ENCODE measurements at regions not wholly inside any gene's neighbourhood (a gene's known extent, or its start where the extent isn't known, plus 50 kb on each side); places are given as distances from the start of the nearest gene placed in this dataset.

- Histone ChIP-seq H3K36me3 (ENCODE audit: control insufficient read depth, insufficient read depth, low read length) (no peaks in the 10 kb centered on the region), H3K4me3 (ENCODE audit: low read depth, low read length) (no peak overlapping the region), H3K27me3 (ENCODE audit: control insufficient read depth, insufficient read depth, low read length) (no peaks in the 10 kb centered on the region)
- FAIRE-seq (no peak), DNase-seq (ENCODE audit: low read depth) (no peak)
- TF ChIP-seq, protein P1, sequence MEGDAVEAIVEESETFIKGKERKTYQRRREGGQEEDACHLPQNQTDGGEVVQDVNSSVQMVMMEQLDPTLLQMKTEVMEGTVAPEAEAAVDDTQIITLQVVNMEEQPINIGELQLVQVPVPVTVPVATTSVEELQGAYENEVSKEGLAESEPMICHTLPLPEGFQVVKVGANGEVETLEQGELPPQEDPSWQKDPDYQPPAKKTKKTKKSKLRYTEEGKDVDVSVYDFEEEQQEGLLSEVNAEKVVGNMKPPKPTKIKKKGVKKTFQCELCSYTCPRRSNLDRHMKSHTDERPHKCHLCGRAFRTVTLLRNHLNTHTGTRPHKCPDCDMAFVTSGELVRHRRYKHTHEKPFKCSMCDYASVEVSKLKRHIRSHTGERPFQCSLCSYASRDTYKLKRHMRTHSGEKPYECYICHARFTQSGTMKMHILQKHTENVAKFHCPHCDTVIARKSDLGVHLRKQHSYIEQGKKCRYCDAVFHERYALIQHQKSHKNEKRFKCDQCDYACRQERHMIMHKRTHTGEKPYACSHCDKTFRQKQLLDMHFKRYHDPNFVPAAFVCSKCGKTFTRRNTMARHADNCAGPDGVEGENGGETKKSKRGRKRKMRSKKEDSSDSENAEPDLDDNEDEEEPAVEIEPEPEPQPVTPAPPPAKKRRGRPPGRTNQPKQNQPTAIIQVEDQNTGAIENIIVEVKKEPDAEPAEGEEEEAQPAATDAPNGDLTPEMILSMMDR (IDR thresholded peaks at IDR 0.05; ENCODE audit: insufficient read depth, low read length, severe bottlenecking) = no peak
Observed at GRCh38 chr16:59596693-59597092, 862.6 kb upstream of the GOT2 start.

GRCh38 chr16:59593194-59593661, 859.1 kb upstream of the GOT2 start:
- TF ChIP-seq, protein P1 (IDR thresholded peaks at IDR 0.05; ENCODE audit: insufficient read depth, low read length, severe bottlenecking) = no peak
- FAIRE-seq (no peak), DNase-seq (ENCODE audit: low read depth) (peak; percentile 2)
- Histone ChIP-seq H3K36me3 (ENCODE audit: control insufficient read depth, insufficient read depth, low read length) (no peaks in the 10 kb centered on the region), H3K4me3 (ENCODE audit: low read depth, low read length) (no peak overlapping the region), H3K27me3 (ENCODE audit: control insufficient read depth, insufficient read depth, low read length) (no peaks in the 10 kb centered on the region)

- Histone ChIP-seq H3K4me3 (ENCODE audit: low read depth, low read length) (no peak overlapping the region), H3K36me3 (ENCODE audit: control insufficient read depth, insufficient read depth, low read length) (no peaks in the 10 kb centered on the region), H3K27me3 (ENCODE audit: control insufficient read depth, insufficient read depth, low read length) (no peaks in the 10 kb centered on the region)
- DNase-seq (ENCODE audit: low read depth) (no peak), FAIRE-seq (no peak)
- TF ChIP-seq, protein P1 (IDR thresholded peaks at IDR 0.05; ENCODE audit: insufficient read depth, low read length, severe bottlenecking) = no peak
Observed at GRCh38 chr16:59591480-59591879, 857.4 kb upstream of the GOT2 start.

GRCh38 chr16:59590845-59591244, 856.7 kb upstream of the GOT2 start:
- FAIRE-seq = no peak
- TF ChIP-seq, protein P1 (IDR thresholded peaks at IDR 0.05; ENCODE audit: insufficient read depth, low read length, severe bottlenecking) = no peak
- H3K36me3 ChIP-seq (ENCODE audit: control insufficient read depth, insufficient read depth, low read length) = no peaks in the 10 kb centered on the region
- H3K27me3 ChIP-seq (ENCODE audit: control insufficient read depth, insufficient read depth, low read length) = no peaks in the 10 kb centered on the region
- no peak for DNase-seq (ENCODE audit: low read depth)
- no peak overlapping the region for H3K4me3 ChIP-seq (ENCODE audit: low read depth, low read length)

DNA sequence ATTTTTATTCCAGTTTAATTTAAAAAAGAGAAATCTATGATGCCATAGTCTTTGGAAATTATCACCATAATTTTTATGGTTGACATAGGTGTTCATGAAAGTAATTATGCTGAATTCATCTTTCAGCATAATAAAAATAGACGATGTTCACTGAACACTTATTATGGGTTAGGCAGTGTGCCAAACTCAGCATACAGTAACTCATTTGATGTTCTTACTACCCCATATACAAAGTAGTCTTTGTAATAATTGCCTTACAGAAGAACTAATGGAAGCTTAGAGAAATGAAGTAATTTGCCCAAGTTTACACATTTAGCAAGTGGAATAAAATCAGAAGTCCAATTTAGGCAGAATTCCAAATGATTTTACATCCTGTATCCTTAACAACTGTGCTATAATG, 852.2 kb upstream of the GOT2 start:
- DNase-seq (ENCODE audit: low read depth) (no peak), FAIRE-seq (no peak)
- H3K4me3 ChIP-seq (ENCODE audit: low read depth, low read length) = no peak overlapping the region
- TF ChIP-seq, protein P1 (IDR thresholded peaks at IDR 0.05; ENCODE audit: insufficient read depth, low read length, severe bottlenecking) = no peak
- no peaks in the 10 kb centered on the region for H3K36me3 ChIP-seq (ENCODE audit: control insufficient read depth, insufficient read depth, low read length)
- no peaks in the 10 kb centered on the region for H3K27me3 ChIP-seq (ENCODE audit: control insufficient read depth, insufficient read depth, low read length)

- Histone ChIP-seq H3K36me3 (ENCODE audit: control insufficient read depth, insufficient read depth, low read length) (no peaks in the 10 kb centered on the region), H3K27me3 (ENCODE audit: control insufficient read depth, insufficient read depth, low read length) (no peaks in the 10 kb centered on the region), H3K4me3 (ENCODE audit: low read depth, low read length) (no peak overlapping the region)
- TF ChIP-seq, protein P1 (IDR thresholded peaks at IDR 0.05; ENCODE audit: insufficient read depth, low read length, severe bottlenecking) = no peak
- DNase-seq (ENCODE audit: low read depth) (no peak), FAIRE-seq (no peak)
Observed at GRCh38 chr16:59574296-59574695, 840.2 kb upstream of the GOT2 start.

All from bronchial epithelial cell (primary cell).